Non-pigmented ciliary epithelial cell (primary cell): ENCODE measurements at regions not wholly inside any gene's neighbourhood (a gene's known extent, or its start where the extent isn't known, plus 50 kb on each side); places are given as distances from the start of the nearest gene placed in this dataset.
"Not testable (repeated sequence)": the region's sequence is repeated elsewhere in the genome, so short reads cannot be mapped to it uniquely, and the experiment has no call there.

Source experiments
- DNase-seq: peaks from one replicate; pipeline ENCODE4 v3.0.0-alpha.2; 2010; ENCODE audit warnings: low read depth

- no peak for DNase-seq
Observed at GRCh38 chr12:114192549-114192948, 213.4 kb downstream of the TBX5 start.

- DNase-seq, result no peak
Observed at GRCh38 chr12:114192013-114192412, 213.9 kb downstream of the TBX5 start.

DNA sequence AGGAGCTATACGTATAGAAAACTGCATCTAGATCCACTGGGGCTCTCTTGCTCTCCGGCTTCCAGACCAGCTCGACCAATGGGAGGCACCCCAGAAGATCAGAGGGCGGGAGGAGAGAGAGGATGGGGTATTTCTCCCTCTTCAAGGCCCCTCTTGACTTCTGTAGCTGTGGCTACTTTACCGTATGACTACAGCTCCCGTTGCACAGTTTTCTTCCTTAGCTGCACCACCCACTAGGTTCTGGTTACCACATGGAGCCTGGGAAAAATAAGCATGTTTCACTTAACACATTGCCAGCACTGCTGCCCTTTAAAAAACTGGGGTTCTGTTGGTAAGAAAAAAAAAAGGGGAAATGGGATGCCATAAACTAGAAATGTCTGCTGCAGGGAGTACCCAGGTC lies 214.4 kb downstream of the TBX5 start:
- no peak for DNase-seq

DNA sequence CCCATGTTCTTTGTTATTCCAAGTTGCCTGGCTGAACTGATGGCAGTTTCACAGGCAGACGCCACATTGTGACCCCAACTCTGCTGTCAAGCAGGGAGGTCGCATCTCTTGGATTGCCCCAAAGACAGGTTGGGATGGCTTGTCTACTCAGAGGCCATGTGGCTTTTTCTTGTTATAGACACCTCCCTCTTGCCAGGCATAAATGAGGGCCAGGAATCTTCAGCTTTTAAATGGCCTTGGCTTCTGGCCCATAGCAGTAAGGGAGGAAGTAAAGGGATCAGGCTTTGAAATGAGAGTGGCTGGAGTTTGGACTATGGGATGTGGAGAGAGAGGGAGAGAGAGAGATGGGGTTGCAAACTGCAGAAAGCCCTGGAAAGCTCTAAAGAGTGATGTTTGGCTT lies 215.0 kb downstream of the TBX5 start:
- DNase-seq, result no peak

GRCh38 chr12:114189266-114189665 lies 216.7 kb downstream of the TBX5 start:
- no peak for DNase-seq

DNA sequence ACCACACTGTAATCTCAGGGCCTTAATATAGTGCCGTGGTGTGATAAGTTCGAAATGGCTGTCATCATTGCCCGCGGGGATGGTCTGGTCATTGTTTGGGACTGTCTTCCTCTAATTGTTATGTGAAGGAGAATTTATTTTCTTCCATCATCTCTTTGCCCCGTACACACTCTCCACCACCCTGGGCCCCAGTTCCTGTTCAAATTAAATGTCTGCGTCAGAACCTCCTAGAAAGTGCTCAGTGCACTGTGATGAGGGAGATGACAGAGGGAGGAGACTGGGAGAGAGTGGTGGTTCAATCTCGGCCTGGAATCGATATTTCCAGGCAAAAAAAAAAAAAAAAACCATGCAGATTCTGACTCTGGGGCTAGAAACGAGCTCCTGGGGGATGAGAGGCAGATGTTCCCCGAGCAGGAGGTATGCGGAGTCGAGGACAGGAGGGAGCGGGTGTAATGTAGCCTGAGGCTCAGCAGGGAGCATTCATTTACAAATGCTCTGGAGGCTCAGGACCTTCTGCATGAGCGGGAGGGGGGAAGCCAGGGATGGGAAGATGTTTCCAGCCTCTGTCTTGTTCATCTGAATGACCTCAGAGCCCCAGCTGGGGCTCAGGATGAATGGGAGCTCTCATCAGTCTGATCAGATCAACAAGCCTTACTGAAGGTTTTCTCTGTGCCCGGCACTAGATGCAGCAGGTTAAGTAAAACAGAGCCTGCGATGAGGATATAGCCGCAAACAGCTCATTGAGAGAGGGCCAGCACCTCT lies 219.5 kb downstream of the TBX5 start:
- no peak for DNase-seq

- DNase-seq, result no peak
Observed at GRCh38 chr12:114185036-114185435, 218.9 kb upstream of the RBM19 start.

GRCh38 chr12:114174326-114174725 lies 208.2 kb upstream of the RBM19 start:
- no peak for DNase-seq

- no peak for DNase-seq
Observed at GRCh38 chr12:114172135-114172534, 206.0 kb upstream of the RBM19 start.

- no peak for DNase-seq
Observed at GRCh38 chr12:114168061-114168460, 201.9 kb upstream of the RBM19 start.

DNA sequence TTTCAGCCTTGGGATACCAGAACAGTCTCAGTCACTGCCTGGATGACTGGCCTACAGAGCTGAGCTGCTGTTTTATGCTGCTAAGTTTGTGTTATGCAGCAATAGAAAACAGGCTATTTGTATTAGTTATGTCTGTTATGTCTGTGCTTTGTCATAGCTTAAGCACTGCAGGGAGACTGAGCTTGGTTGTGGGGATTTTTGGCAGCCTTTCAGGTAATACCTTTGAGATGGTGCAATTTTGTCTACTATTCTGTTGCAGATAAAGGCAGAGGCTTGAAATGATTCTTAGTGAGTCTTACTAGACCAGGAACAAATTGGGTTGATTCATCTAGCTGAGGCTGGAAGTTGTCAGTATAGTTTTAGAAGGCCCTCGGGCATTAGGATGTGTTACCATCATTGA lies 201.3 kb upstream of the RBM19 start:
- DNase-seq, result no peak

DNA sequence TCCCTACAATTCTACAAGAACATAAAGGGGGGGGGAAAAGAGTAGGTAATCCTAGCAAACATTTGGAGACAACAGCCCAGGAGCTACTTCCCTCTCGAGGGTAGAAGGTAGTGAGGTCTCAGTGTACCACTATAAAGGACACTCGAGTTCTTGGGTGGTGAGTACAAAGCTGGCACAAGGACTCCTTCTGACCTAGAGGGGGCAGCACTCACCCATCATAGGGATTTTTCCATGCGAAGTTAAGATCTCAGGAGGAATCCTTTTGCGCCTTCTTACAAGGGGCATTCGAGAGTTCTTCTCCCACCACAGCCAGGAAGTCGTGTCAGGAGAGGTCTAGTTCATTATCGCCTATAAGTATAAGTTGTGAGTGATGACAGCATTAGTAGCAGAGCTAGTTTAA lies 200.2 kb upstream of the RBM19 start:
- DNase-seq, result no peak

GRCh38 chr12:114165921-114166320 lies 199.8 kb upstream of the RBM19 start:
- no peak for DNase-seq

GRCh38 chr12:114164351-114164750 lies 198.2 kb upstream of the RBM19 start:
- no peak for DNase-seq

- peak; percentile 43 for DNase-seq
Observed at GRCh38 chr12:114163771-114164170, 197.6 kb upstream of the RBM19 start.

DNA sequence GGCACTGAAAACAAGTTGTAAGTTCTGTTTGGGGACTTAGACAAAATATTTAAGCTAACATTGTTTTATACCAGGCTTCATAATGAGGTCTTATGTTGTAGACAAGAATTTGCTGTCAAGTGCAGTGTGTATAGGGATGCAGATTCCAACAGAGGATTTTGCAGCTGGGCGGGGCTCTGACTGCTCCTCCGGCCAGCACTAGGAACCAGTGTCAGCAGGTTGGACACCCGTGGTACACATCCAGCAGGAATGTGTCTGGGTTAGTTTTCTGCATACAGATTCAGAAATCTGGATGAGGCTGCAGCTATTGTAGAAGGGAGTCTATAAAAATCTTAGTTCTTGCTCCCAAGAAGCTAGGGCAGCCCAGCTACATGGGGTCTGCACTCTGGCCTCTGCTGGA lies 194.3 kb upstream of the RBM19 start:
- DNase-seq, result no peak

- DNase-seq, result no peak
Observed at GRCh38 chr12:114152890-114153289, 186.8 kb upstream of the RBM19 start.

GRCh38 chr12:114152066-114152465 lies 185.9 kb upstream of the RBM19 start:
- no peak for DNase-seq

- DNase-seq, result not testable (repeated sequence)
Observed at GRCh38 chr12:114150584-114150983, 184.5 kb upstream of the RBM19 start.

DNA sequence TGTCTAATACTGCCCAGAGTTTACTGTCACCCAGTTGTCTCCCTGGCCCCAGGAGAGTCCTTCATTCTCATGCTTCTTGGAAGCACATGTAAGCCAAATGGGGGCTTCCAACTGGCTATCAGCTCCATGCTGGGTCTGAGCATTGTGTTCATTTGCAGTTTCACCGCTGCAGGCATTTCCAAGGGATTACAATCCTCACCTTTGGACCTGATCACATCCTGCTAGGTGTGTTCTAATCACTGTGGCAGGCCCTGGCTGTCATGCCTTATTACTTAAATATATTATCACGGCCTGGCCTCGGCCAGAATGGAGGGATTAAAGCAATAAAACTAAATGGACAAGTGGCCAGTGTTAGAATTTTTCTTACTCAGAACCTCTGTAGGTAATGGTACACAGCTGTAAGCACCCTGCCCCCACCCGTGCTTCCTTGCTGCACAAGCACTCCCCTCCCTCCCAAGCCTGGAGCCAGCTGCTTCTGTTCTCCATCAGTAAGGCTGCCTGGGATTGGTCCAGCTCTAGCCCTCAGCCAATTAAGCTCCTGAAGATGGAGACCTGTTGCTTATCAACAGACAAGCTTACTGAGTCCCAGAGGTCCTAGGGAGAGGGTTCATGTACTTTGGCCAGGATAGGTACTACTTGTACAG lies 175.9 kb upstream of the RBM19 start:
- DNase-seq, result no peak

DNA sequence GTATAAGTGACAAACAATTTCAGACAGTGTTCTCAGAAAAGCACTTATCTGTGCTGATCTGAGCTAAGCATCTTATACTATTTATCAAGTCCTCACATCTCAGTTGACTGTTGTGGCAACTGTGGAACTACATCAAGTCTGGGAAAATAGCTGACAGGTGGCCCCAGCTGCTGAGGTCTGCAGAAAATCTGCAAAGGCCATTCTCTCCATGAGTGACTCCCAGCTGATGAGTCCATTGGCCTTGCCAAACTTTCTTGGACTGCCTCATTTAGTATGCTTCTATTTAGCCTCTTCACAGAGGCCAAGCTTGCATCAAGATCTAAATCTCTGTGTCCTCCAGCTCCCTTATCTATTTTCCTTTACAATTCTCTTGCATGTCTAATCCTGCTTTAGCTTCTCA lies 174.5 kb upstream of the RBM19 start:
- no peak for DNase-seq

GRCh38 chr12:114136631-114137030 lies 170.5 kb upstream of the RBM19 start:
- DNase-seq, result no peak

GRCh38 chr12:114134922-114135321 lies 168.8 kb upstream of the RBM19 start:
- DNase-seq, result no peak

DNA sequence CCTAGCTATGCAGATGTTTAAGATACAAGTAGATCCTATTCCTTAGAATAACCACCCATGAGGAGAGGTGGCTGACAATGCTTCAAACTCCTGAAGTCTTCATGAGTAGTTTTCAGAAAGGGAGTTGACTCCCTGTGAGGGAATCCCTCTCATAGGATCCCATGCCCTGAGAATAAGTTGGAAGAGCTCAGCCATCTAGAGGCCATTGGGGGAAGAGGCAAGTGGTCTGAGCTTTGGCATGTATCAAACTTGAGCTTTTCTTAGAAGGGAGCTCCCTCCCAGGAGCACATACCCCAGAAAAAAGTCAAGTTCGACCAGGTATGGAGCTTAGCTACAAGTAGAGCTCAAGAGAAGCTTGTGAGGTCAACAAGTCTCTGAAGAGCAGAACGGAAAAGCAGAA lies 165.7 kb upstream of the RBM19 start:
- DNase-seq, result no peak
